RWPE2 (cell line): ENCODE measurements at regions not wholly inside any gene's neighbourhood (a gene's known extent, or its start where the extent isn't known, plus 50 kb on each side); places are given as distances from the start of the nearest gene placed in this dataset.

Experiments
- ATAC-seq: fragments of 200-7000 bp; cut with Tn5 transposase; 3 replicates; pipeline ENCODE4 v1.9.1; 2021; ENCODE audit warnings: low read depth
- DNase-seq: peaks from one replicate; pipeline ENCODE4 v3.0.0-alpha.2; 2020; ENCODE audit warnings: low spot score
- H3K27ac ChIP-seq: fragments of 450-650 bp; 2 replicates; pipeline ENCODE4 v1.5.1; 2017; ENCODE audit warnings: mild to moderate bottlenecking; ENCODE audit not compliant: poor library complexity, severe bottlenecking
- H3K27me3 ChIP-seq: fragments of 250-450 bp; sonication (Bioruptor Pico); 2 replicates; pipeline ENCODE4 v1.5.1; 2021; ENCODE audit warnings: mild to moderate bottlenecking, moderate library complexity; ENCODE audit not compliant: insufficient read depth, poor library complexity, severe bottlenecking
- H3K36me3 ChIP-seq: fragments of 250-450 bp; sonication (Bioruptor Pico); 2 replicates; pipeline ENCODE4 v1.5.1; 2020; ENCODE audit warnings: low read depth, mild to moderate bottlenecking, moderate library complexity
- H3K4me1 ChIP-seq: fragments of 250-450 bp; sonication (Bioruptor Pico); 2 replicates; pipeline ENCODE4 v1.5.1; 2021; ENCODE audit warnings: mild to moderate bottlenecking, moderate library complexity; ENCODE audit not compliant: insufficient read depth, poor library complexity, severe bottlenecking
- H3K4me3 ChIP-seq: fragments of 250-450 bp; sonication (Bioruptor Pico); 2 replicates; pipeline ENCODE4 v1.5.1; 2021; ENCODE audit warnings: mild to moderate bottlenecking, moderate library complexity; ENCODE audit not compliant: severe bottlenecking
- H3K9me3 ChIP-seq: fragments of 250-450 bp; sonication (Bioruptor Pico); 2 replicates; pipeline ENCODE4 v1.5.1; 2021; ENCODE audit warnings: mild to moderate bottlenecking, moderate library complexity; ENCODE audit not compliant: severe bottlenecking
- TF ChIP-seq, protein P1 (sequence below): fragments of 450-650 bp; IDR thresholded peaks from one replicate; pipeline ENCODE4 v1.5.1; 2017; ENCODE audit warnings: mild to moderate bottlenecking, moderate library complexity; ENCODE audit not compliant: poor library complexity, severe bottlenecking

DNA sequence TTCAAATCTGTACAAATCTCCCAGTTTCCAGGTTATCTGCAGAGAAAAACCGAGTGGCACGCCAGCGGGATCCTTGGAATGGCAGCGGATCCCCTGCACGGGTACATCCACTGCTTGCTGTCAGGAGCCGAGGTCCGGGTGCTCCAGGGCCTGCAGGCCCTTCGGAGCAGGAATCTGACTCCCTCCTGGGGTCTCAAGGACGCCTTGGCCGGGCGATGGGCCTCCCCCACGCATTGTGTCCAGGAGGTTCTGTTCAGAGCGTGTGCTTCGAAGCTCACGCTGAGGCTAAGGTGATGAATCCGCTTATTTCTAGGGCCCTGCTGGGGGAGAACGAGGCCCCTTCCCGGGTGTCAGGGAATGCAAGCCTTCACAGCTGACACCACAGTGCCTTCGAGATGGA is 148.9 kb downstream of the SOX1 start:
- H3K4me3 ChIP-seq, result no peak overlapping the region
- no peak overlapping the region for H3K27ac ChIP-seq
- H3K9me3 ChIP-seq, result no peaks in the 10 kb centered on the region
- no peaks in the 10 kb centered on the region for H3K4me1 ChIP-seq
- ATAC-seq (no peak), DNase-seq (no peak)
- H3K27me3 ChIP-seq, result no peaks in the 10 kb centered on the region
- H3K36me3 ChIP-seq, result no peaks in the 10 kb centered on the region
- TF ChIP-seq, protein P1, sequence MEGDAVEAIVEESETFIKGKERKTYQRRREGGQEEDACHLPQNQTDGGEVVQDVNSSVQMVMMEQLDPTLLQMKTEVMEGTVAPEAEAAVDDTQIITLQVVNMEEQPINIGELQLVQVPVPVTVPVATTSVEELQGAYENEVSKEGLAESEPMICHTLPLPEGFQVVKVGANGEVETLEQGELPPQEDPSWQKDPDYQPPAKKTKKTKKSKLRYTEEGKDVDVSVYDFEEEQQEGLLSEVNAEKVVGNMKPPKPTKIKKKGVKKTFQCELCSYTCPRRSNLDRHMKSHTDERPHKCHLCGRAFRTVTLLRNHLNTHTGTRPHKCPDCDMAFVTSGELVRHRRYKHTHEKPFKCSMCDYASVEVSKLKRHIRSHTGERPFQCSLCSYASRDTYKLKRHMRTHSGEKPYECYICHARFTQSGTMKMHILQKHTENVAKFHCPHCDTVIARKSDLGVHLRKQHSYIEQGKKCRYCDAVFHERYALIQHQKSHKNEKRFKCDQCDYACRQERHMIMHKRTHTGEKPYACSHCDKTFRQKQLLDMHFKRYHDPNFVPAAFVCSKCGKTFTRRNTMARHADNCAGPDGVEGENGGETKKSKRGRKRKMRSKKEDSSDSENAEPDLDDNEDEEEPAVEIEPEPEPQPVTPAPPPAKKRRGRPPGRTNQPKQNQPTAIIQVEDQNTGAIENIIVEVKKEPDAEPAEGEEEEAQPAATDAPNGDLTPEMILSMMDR, result no peak

DNA sequence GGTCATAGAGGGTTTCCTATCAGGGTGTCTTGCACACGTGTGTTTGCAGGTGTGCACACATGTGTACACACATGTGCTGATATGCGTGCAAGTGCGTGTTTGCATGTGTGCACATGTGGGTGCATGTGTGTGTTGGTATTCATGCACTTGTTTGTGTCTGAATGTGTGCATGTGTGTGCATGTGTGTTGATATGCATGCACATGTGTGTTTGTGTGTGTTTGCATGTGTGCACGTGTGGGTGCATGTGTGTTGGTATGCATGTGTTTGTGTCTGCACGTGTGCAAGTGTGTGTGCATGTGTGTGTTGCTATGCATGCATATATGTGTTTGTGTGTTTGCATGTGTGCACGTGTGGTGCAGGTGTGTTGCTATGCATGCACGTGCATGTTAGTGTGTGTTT is 150.5 kb downstream of the SOX1 start:
- Histone ChIP-seq H3K4me3 (no peak overlapping the region), H3K36me3 (no peaks in the 10 kb centered on the region), H3K9me3 (no peaks in the 10 kb centered on the region), H3K27ac (no peak overlapping the region), H3K4me1 (no peaks in the 10 kb centered on the region), H3K27me3 (no peaks in the 10 kb centered on the region)
- TF ChIP-seq, protein P1, result no peak
- DNase-seq, result no peak
- ATAC-seq, result no peak

DNA sequence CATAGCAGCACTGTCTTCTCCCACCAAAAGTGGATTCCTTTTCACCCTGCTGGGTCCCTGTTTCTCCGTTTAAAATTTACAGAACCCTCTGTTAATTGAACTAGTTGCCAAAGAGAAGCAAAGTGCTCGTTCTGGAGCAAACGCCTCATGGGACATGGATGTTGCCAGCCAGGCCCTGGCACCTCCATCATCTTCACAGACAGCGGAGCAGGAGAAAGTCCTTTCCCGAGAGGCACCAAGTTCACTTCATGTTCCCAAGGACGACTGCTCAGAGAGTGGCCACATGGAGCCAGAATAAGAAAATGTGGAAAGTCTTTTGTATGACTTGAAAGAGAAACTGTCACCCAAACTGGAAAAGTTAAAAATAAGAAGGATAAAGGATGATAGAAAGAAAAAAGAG is 151.5 kb downstream of the SOX1 start:
- DNase-seq (no peak), ATAC-seq (no peak)
- Histone ChIP-seq H3K9me3 (no peaks in the 10 kb centered on the region), H3K4me1 (no peaks in the 10 kb centered on the region), H3K36me3 (no peaks in the 10 kb centered on the region), H3K27ac (no peak overlapping the region), H3K27me3 (no peaks in the 10 kb centered on the region), H3K4me3 (no peak overlapping the region)
- TF ChIP-seq, protein P1, result no peak

DNA sequence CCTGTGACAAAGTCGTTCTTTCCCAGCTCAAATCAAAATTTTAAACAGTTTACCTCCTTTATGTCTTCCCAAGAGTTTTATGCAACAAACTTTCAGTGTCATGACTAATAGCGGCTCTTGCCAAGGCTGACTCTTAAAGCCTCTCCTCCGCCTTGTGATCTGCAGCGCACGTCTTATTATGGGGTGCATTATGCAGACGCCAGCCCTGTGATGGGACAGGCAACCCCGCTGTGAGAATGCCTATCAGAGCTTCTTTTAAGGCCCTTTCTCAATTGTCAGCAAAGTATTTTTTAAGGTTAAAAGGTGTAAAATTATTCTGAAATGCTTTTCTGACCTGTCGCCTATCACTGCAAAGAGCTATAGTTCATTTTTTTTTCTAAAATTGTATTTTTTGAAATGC is 152.8 kb downstream of the SOX1 start:
- no peaks in the 10 kb centered on the region for H3K27me3 ChIP-seq
- H3K4me1 ChIP-seq, result no peaks in the 10 kb centered on the region
- H3K4me3 ChIP-seq, result no peak overlapping the region
- no peaks in the 10 kb centered on the region for H3K9me3 ChIP-seq
- ATAC-seq (no peak), DNase-seq (no peak)
- TF ChIP-seq, protein P1, result no peak
- no peak overlapping the region for H3K27ac ChIP-seq
- H3K36me3 ChIP-seq, result no peaks in the 10 kb centered on the region

DNA sequence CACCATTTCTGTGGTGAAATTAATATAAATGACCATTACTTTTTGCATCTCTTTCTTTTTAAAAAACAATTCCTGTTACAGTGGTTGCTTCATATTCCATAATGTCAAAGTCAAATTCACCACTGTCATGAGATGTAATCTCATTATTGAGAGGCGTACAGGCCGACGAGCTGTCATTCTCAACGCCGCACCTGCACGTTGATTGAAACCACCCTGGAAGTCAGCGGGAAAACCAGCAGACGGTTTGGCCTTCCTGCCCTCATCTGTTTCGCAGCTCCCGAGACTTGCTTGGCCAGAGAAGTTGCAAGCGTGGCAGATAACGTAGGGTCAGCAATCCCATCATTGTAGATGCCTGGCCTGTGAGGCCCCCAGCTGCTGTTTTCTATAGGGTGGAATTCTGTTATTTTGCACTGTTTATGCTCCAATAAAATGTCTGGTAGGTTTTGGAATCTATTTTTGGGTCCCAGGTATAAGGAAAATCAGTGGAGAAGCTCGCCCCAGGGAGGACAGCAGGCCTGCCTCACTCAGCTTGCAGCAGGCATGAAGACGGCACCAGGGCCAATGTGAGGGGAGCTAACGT is 153.4 kb downstream of the SOX1 start:
- no peaks in the 10 kb centered on the region for H3K4me1 ChIP-seq
- no peak overlapping the region for H3K27ac ChIP-seq
- DNase-seq (no peak), ATAC-seq (no peak)
- no peak overlapping the region for H3K4me3 ChIP-seq
- TF ChIP-seq, protein P1, result no peak
- no peaks in the 10 kb centered on the region for H3K27me3 ChIP-seq
- no peaks in the 10 kb centered on the region for H3K36me3 ChIP-seq
- H3K9me3 ChIP-seq, result no peaks in the 10 kb centered on the region
